CD4-positive, alpha-beta T cell treated with Interleukin-21 for 1 hour (primary cell): ENCODE measurements at regions not wholly inside any gene's neighbourhood (a gene's known extent, or its start where the extent isn't known, plus 50 kb on each side); places are given as distances from the start of the nearest gene placed in this dataset.

Source experiments
- DNase-seq: peaks from one replicate; pipeline ENCODE4 v3.0.0-alpha.2; 2020

- no peak for DNase-seq
Measured at GRCh38 chr2:204050681-204051080, 114.1 kb downstream of the ICOS start.

DNA sequence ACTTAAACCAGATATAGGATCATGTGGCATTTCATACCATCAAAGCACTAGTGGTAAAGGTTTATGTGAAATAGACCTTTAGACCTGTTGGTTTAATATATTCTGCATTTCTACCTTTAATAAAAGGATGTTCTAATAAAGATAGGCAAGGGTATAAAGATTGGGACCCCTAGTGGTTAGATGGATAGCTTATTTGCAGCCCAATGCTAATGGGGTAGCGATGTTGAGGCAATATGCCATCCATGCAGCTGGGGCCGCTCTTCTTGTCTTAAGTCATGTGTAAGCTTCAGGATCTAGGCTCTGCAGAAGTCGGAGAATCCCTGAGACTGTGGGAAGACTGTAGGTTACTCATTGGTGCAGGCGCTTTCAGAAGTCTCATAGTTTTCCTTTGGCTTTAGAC is 114.9 kb downstream of the ICOS start:
- peak; percentile 42 for DNase-seq

- DNase-seq = no peak
Measured at GRCh38 chr2:204051984-204052556, 115.5 kb downstream of the ICOS start.

DNA sequence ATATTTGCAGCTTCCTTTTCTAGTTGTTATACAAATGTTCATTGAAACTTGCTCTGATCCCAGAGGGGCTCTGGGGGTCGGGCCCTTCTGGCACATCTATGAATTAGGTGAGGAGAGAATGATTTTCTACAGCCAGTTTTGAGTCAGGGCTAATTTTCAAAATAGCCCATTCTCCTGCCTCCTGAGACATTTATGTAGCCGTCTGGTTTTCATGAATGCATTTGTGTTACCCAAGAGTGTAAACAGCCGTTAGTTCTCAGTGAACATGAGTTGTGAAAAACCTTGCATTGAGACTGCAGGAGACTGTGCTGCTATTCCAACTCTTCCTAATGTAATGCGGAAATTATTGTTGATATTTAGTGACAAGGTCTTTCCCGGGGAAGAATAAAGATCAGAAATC is 122.5 kb downstream of the ICOS start:
- DNase-seq = no peak

DNA sequence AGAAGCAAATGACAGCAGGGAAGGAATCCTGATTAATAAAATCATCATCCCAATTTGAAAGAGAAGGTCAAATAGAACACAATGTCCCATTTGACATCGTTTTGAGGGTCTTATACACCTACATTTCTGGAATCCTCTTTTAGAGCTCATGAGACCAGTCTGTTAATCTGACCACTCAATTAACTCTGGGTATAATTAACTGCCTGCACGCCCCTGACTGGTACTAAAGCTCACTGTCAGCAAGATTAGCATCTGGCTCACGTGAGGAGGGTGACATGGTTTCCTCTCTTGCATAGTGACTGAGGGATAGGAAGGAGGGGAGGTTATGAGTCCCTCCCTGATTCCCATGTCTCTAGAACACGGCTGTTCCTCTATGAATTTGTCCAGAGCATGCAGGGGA is 124.3 kb downstream of the ICOS start:
- no peak for DNase-seq

DNA sequence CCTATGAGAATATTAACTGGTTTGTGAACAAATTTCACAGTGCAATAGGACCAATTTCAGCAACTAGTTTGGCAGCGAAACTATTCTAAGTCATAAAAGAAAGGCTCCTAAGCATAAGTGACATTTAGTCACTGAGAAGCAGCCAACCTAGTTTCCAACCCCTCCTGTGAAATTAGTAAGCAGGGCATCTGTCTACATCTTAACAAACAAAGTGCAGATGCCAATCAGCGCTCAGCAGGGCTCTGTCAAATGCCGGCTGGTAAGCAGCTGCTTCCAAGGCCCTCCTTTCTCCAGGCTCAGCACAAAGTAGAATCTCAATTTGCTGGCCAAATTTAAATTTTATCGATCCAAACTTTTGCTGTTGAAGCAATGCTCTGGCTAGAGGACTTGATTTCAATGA is 124.7 kb downstream of the ICOS start:
- no peak for DNase-seq

GRCh38 chr2:204064119-204064518 is 127.6 kb downstream of the ICOS start:
- DNase-seq = no peak

DNA sequence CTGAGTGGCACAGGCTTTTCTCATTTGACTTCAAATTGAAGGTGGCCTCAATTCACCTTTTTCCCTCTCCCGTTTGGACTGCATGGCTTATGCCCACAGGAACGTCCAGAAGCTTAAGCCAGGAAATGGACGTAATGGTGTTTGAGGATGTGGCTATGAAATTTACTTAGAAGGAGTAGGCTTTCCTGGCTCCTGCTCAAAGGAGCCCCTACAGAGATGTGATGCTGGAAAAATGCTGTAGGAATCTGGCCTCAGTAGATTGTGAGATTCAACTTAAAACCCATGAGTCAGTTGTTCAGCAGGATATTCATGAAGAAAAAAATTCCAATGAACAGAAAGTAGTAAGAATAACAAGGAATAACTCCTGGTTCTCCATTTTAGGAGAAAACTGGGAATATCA is 129.0 kb downstream of the ICOS start:
- no peak for DNase-seq

GRCh38 chr2:204066051-204066450 is 129.5 kb downstream of the ICOS start:
- DNase-seq = no peak

DNA sequence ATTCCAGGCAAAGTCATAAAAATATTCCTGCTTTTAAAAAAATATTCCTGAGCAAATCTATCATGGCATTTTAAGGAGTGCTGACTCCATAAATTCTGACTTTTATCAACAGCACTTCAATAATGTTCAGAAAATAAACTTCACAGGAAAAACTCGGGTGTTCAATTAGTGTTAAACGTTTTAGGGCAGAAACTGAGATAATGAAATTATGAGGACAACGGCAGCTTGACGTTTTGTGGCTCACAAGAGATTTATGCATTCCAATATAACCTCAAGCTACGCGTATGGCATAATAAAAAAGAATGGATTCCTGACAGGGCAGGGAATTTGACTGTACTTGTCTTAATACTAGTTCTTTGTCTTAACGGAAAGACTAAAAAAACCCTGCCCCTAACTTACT is 133.2 kb downstream of the ICOS start:
- DNase-seq = no peak

DNA sequence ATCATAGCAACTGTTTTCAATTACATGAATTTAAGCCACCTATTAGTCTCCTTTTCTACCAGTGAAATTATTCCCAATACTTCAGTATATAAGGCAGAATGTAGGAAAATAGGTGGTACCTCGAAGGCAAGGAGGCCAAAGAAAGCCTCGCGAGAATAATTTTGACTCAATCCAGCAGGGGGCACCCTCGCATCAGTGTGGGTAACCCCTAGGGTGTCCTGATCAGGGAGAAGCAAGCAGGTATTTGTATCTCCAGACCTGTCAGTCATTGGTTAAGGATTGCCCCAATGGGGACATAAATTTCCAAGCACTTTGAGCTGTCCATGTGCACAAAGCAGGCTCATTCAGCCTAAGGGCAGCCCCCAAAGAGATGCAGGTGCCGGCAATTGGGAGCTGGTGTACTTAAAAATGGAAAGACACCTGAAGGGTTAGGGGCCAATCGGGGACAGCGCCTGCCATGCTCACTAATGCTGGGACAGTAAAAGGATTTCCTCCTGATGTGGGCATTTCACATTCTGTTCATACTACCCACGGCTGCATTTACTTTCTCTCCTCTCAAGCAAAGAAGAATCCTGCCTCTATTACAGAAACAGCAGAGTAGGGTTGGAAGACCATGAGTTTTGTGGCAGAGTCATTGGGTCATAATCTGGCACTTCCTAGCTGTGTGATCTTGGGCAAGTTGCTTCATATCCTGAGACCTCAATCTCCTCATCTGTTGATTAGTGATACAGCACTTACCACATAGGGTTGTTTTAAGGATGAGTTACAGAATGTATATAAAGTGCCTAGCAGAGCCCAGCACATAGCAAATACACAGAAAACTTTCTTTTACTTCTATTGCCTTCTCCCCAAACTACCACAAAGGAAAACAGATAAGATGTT is 136.1 kb downstream of the ICOS start:
- DNase-seq = peak; percentile 55

GRCh38 chr2:204074456-204074855 is 137.9 kb downstream of the ICOS start:
- no peak for DNase-seq

GRCh38 chr2:204078003-204078698 is 141.6 kb downstream of the ICOS start:
- DNase-seq = no peak

DNA sequence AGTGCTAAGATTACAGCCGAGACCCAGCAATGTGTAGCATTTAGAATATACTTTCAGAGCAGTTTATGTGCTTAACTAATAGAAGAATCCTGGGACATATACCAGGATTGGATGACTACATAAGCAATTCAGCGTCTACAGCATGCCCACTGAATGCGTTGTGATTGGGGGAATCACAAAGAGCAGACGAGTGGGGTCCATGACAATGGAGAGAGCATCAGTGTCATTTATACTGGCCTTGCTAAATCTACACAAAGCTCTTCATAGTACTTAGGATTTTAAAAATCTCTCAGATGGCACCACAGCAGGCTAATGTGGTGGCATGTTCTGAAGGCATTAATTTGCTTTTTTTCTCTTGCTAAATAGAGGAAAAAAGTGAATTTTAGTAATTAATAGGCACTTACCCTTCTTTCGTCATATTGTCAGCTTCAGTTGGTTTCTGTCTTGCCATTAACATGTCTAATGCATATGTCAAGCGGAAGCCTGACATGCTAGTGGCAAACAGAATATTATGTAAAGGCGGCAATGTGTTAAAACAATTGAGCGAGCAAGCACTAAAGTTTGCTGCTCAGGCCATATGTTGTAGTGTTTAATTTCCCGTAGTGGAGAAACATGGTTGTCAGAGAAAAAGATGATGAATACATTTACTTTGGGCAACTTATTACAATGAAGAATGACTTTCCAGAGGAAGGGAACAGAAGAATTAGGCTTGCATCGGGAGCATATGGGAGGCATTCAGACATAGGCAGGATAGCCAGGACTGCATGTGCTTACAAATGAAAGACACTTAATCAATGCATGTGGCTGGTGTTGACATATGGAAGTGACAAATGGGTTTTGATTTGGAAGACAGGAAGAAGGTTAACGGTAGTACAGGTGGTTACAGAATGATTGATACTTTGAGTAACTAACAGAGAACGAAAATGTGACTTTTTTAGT is 145.2 kb downstream of the ICOS start:
- no peak for DNase-seq

DNA sequence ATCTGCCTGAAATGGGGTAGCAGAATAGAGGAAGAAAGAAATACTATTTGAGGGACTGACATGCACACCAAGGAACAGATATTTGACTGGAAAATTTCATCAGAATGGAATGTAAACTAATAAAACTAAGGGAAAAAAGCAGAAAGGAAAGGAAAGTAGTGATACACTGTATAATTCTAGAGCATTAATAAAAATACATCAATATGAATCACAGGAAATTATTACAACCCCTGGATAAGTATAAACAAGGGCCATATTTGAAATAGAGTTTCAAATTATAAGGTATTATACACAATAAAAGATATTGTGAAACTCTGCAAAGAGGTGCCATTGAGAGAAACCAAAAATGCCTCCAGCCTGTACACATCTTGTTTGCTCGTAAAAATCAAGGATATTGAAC is 149.6 kb downstream of the ICOS start:
- DNase-seq = no peak

- no peak for DNase-seq
Measured at GRCh38 chr2:204089105-204089504, 152.5 kb downstream of the ICOS start.

- DNase-seq = no peak
Measured at GRCh38 chr2:204089574-204089973, 153.0 kb downstream of the ICOS start.

DNA sequence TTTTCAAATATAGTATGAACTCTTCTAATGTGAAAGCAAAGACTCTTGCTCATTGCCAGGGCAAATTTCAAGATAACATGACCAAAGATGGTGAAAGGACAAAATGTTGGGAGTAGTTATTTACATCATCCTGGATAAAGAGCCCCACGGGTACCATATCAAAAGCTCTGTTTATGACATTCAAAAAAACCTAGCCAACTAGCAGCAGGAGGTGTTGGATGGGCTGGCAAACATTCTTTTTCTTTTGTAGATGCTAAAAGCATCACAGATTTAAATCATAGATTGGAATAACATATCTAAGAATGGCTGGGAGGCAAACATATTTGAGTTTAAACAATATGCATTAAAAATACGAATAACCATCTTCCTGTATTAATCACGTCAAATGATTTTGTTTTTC is 153.5 kb downstream of the ICOS start:
- DNase-seq = no peak

DNA sequence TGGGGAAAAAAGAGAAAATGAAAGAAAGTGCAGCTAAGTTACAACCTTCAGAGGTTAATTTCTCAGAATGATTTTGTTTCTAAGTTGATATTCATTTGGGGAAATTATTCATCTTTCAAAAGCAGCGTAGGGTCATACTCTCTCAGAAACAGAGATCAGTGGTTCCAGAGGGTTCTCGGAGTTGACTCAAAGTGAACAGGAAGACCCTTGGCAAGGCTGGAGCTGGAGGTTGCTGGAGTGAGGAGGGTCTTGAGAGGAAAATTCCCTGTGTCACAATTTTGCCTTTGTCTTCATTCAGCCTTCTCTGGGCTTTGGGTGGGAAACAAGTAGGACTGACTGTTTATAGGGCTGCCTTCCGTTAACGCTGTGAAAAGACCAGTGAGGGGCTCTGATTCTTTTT is 168.2 kb downstream of the ICOS start:
- no peak for DNase-seq

GRCh38 chr2:204108330-204108751 is 171.8 kb downstream of the ICOS start:
- DNase-seq = peak; percentile 68

DNA sequence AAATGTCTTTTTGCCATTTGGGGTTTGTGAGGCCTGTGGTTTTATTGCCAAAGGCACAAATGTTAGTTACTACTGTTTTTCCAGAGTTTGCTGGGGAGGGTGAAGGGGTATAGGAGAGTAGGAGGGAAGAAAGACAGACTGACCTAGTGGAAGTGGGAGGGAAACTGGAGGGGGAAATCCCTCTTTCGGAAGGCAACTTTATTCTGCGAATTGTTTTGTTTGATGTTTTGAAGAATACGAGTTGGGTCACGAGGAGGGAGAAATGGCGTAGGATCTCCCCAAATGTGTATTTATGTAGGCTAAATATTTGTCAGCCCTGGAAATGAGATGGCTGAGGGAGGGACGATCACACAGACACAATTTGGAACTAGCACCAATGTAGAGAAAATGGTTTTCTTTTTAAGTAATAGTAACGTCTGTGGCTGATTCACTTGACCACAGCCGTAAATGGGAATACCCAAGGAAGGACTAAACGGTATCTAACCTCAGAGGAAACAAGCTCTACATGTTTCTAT is 172.3 kb downstream of the ICOS start:
- peak; percentile 20 for DNase-seq

DNA sequence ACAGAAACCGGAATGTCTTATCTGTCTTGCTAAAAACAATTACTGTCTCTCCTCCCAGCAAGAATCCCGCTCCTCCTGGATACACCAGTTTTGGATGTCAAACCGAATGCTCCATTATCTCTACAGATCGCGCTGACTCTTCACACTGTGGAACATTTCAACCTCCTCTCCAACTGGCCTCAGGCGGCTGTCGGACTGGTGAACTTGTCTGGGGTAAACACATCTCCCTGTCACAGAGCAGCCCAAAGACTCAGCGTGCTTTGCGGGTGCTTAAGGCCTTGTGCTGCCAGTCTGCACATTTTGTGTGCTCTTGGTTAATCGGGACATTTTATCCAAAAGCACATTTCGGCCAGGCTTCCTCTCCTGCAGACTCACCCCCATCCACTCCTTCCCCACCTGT is 173.1 kb downstream of the ICOS start:
- no peak for DNase-seq

DNA sequence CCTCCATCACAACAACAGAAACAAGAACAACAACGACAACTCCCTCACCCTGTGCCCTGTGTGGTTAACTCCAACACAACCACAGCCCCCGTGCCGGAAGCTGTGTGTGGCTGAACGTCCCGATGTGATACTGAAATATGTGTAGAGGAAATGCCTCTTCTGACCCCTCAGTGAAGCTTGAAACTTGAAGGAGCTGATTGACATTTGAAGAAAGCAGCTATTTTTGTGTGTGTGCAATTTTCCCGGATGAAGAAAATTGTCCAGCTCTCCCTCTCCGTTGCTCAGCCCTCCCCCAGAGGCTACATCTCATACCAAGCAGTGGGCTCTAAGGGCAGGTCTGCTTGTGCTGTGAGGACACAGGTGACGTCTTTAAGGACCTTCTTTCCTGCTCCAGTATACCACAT is 173.8 kb downstream of the ICOS start:
- peak; percentile 68 for DNase-seq
